ENCODE measurements at regions not wholly inside any gene's neighbourhood (a gene's known extent, or its start where the extent isn't known, plus 50 kb on each side); places are given as distances from the start of the nearest gene placed in this dataset.

GRCh38 chr4:156527237-156527993 is 444.2 kb downstream of the PDGFC start:
- TF ChIP-seq EZH2 (IDR thresholded peaks at IDR 0.05; ENCODE audit: borderline replicate concordance, low read depth, low read length, severe bottlenecking) = no peak
- TF ChIP-seq, protein P1, sequence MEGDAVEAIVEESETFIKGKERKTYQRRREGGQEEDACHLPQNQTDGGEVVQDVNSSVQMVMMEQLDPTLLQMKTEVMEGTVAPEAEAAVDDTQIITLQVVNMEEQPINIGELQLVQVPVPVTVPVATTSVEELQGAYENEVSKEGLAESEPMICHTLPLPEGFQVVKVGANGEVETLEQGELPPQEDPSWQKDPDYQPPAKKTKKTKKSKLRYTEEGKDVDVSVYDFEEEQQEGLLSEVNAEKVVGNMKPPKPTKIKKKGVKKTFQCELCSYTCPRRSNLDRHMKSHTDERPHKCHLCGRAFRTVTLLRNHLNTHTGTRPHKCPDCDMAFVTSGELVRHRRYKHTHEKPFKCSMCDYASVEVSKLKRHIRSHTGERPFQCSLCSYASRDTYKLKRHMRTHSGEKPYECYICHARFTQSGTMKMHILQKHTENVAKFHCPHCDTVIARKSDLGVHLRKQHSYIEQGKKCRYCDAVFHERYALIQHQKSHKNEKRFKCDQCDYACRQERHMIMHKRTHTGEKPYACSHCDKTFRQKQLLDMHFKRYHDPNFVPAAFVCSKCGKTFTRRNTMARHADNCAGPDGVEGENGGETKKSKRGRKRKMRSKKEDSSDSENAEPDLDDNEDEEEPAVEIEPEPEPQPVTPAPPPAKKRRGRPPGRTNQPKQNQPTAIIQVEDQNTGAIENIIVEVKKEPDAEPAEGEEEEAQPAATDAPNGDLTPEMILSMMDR (IDR thresholded peaks at IDR 0.05; ENCODE audit: borderline replicate concordance, extremely low read depth, low read length, poor library complexity, severe bottlenecking) = no peak
- H3K4me2 ChIP-seq (ENCODE audit: insufficient read depth, low read length) = no peak overlapping the region
- H3K27ac ChIP-seq (ENCODE audit: low read length) = no peak overlapping the region
- H3K9me3 ChIP-seq (ENCODE audit: insufficient read depth, low read length, severe bottlenecking) = no peaks in the 10 kb centered on the region
- no peak overlapping the region for H3K4me3 ChIP-seq (ENCODE audit: low read depth in 1 of 2, low read length in 2 of 2)
- no peaks in the 10 kb centered on the region for H3K27me3 ChIP-seq (ENCODE audit: insufficient read depth, low read length, poor library complexity)
- no peaks in the 10 kb centered on the region for H3K36me3 ChIP-seq (ENCODE audit: insufficient read depth, low read length)
- no peaks in the 10 kb centered on the region for H4K20me1 ChIP-seq (ENCODE audit: insufficient read depth, low read length)
- DNase-seq (no peak), ATAC-seq (ENCODE audit: insufficient read depth, low read depth) (no peak)
- H3K4me1 ChIP-seq (ENCODE audit: insufficient read depth, low read length) = no peaks in the 10 kb centered on the region
- no peak overlapping the region for H3K9ac ChIP-seq (ENCODE audit: low read depth, low read length)
- no peak overlapping the region for H2AFZ ChIP-seq (ENCODE audit: low read depth, low read length)
- no peaks in the 10 kb centered on the region for H3K79me2 ChIP-seq (ENCODE audit: insufficient read depth, low read length)

- TF ChIP-seq, protein P1 (IDR thresholded peaks at IDR 0.05; ENCODE audit: borderline replicate concordance, extremely low read depth, low read length, poor library complexity, severe bottlenecking) = no peak
- TF ChIP-seq EZH2 (IDR thresholded peaks at IDR 0.05; ENCODE audit: borderline replicate concordance, low read depth, low read length, severe bottlenecking) = no peak
- ATAC-seq (ENCODE audit: insufficient read depth, low read depth) = no peak
These were observed 447.6 kb downstream of the PDGFC start for GRCh38 chr4:156523991-156524390.

GRCh38 chr4:156523492-156523891 is 448.1 kb downstream of the PDGFC start:
- no peak for TF ChIP-seq EZH2 (IDR thresholded peaks at IDR 0.05; ENCODE audit: borderline replicate concordance, low read depth, low read length, severe bottlenecking)
- TF ChIP-seq, protein P1 (IDR thresholded peaks at IDR 0.05; ENCODE audit: borderline replicate concordance, extremely low read depth, low read length, poor library complexity, severe bottlenecking) = no peak
- H3K4me1 ChIP-seq (ENCODE audit: insufficient read depth, low read length) = no peaks in the 10 kb centered on the region
- no peaks in the 10 kb centered on the region for H3K79me2 ChIP-seq (ENCODE audit: insufficient read depth, low read length)
- H3K27me3 ChIP-seq (ENCODE audit: insufficient read depth, low read length, poor library complexity) = no peaks in the 10 kb centered on the region
- H3K9ac ChIP-seq (ENCODE audit: low read depth, low read length) = no peak overlapping the region
- DNase-seq = no peak
- H3K9me3 ChIP-seq (ENCODE audit: insufficient read depth, low read length, severe bottlenecking) = no peaks in the 10 kb centered on the region
- ATAC-seq (ENCODE audit: insufficient read depth, low read depth) = no peak
- H3K4me2 ChIP-seq (ENCODE audit: insufficient read depth, low read length) = no peak overlapping the region
- H3K27ac ChIP-seq (ENCODE audit: low read length) = no peak overlapping the region
- no peak overlapping the region for H3K4me3 ChIP-seq (ENCODE audit: low read depth in 1 of 2, low read length in 2 of 2)
- H3K36me3 ChIP-seq (ENCODE audit: insufficient read depth, low read length) = no peaks in the 10 kb centered on the region
- no peak overlapping the region for H2AFZ ChIP-seq (ENCODE audit: low read depth, low read length)
- no peaks in the 10 kb centered on the region for H4K20me1 ChIP-seq (ENCODE audit: insufficient read depth, low read length)

More at GRCh38 chr4:156523991-156524390, 447.6 kb downstream of the PDGFC start:
- DNase-seq = no peak
- Histone ChIP-seq H3K9ac (ENCODE audit: low read depth, low read length) (no peak overlapping the region), H3K36me3 (ENCODE audit: insufficient read depth, low read length) (no peaks in the 10 kb centered on the region), H3K4me3 (ENCODE audit: low read depth in 1 of 2, low read length in 2 of 2) (no peak overlapping the region), H3K27me3 (ENCODE audit: insufficient read depth, low read length, poor library complexity) (no peaks in the 10 kb centered on the region), H3K27ac (ENCODE audit: low read length) (no peak overlapping the region), H2AFZ (ENCODE audit: low read depth, low read length) (no peak overlapping the region), H3K4me2 (ENCODE audit: insufficient read depth, low read length) (no peak overlapping the region), H4K20me1 (ENCODE audit: insufficient read depth, low read length) (no peaks in the 10 kb centered on the region), H3K4me1 (ENCODE audit: insufficient read depth, low read length) (no peaks in the 10 kb centered on the region), H3K79me2 (ENCODE audit: insufficient read depth, low read length) (no peaks in the 10 kb centered on the region), H3K9me3 (ENCODE audit: insufficient read depth, low read length, severe bottlenecking) (no peaks in the 10 kb centered on the region)
